ENCODE measurements at regions not wholly inside any gene's neighbourhood (a gene's known extent, or its start where the extent isn't known, plus 50 kb on each side); places are given as distances from the start of the nearest gene placed in this dataset.

GRCh38 chr13:79775830-79776229 is 294.9 kb downstream of the NDFIP2 start:
- no peak overlapping the region for H3K27ac ChIP-seq (ENCODE audit: low read length)
- H3K4me2 ChIP-seq (ENCODE audit: low read depth, low read length, poor library complexity, severe bottlenecking), result no peak overlapping the region

DNA sequence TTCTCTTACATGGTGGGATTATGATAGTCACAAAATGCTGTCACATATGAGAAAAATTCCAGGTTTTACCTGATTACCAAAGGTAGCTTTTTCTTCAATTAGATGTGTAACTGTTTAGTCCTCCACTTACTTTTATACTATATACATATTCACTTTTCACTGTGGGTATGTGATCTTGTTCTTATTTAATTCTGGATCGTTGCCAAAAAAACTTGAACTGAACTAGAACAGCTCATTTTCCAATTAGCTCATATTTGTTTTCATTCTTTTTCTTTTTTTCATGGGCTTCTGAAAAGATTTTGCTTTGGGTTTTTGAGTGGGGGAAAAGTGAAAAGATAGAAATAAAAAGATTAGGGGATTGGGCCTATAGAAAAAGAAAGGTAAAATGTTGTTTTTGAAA is 291.9 kb downstream of the NDFIP2 start:
- Histone ChIP-seq H2AFZ (ENCODE audit: low read length) (no peak overlapping the region), H3K27ac (ENCODE audit: low read length) (no peak overlapping the region), H3K27me3 (ENCODE audit: low read length) (no peaks in the 10 kb centered on the region; the same call in 1 of the 2 replicates), H3K4me2 (ENCODE audit: low read depth, low read length, poor library complexity, severe bottlenecking) (no peak overlapping the region), H3K4me3 (ENCODE audit: low read length) (no peak overlapping the region), H3K9me2 (replicated peaks; ENCODE audit: insufficient read depth, low read length) (no peaks in the 10 kb centered on the region), H3K4me1 (ENCODE audit: low read length) (no peaks in the 10 kb centered on the region), H3K9ac (ENCODE audit: low read length) (no peak overlapping the region), H3K9me3 (ENCODE audit: low read length) (no peaks in the 10 kb centered on the region), H4K20me1 (ENCODE audit: insufficient read depth, low read depth, low read length) (no peaks in the 10 kb centered on the region), H3K79me2 (ENCODE audit: low read length) (no peaks in the 10 kb centered on the region), H3K36me3 (ENCODE audit: insufficient read depth, low read length) (no peaks in the 10 kb centered on the region)
- no peak for DNase-seq

More at GRCh38 chr13:79775830-79776229, 294.9 kb downstream of the NDFIP2 start:
- no peaks in the 10 kb centered on the region for H3K36me3 ChIP-seq (ENCODE audit: insufficient read depth, low read length)
- H4K20me1 ChIP-seq (ENCODE audit: insufficient read depth, low read depth, low read length), result no peaks in the 10 kb centered on the region
- H3K27me3 ChIP-seq (ENCODE audit: low read length), result no peaks in the 10 kb centered on the region; the same call in 1 of the 2 replicates
- no peaks in the 10 kb centered on the region for H3K79me2 ChIP-seq (ENCODE audit: low read length)
- H3K9me3 ChIP-seq (ENCODE audit: low read length), result no peaks in the 10 kb centered on the region
- H3K4me1 ChIP-seq (ENCODE audit: low read length), result no peaks in the 10 kb centered on the region
- no peak overlapping the region for H3K4me3 ChIP-seq (ENCODE audit: low read length)
- H3K9ac ChIP-seq (ENCODE audit: low read length), result no peak overlapping the region
- H3K9me2 ChIP-seq (replicated peaks; ENCODE audit: insufficient read depth, low read length), result no peaks in the 10 kb centered on the region
- no peak overlapping the region for H2AFZ ChIP-seq (ENCODE audit: low read length)
- peak; percentile 48 for DNase-seq

- no peak overlapping the region for H2AFZ ChIP-seq (ENCODE audit: low read length)
- DNase-seq, result no peak
- H3K36me3 ChIP-seq (ENCODE audit: insufficient read depth, low read length), result no peaks in the 10 kb centered on the region
- no peaks in the 10 kb centered on the region for H3K4me1 ChIP-seq (ENCODE audit: low read length)
- no peak overlapping the region for H3K27ac ChIP-seq (ENCODE audit: low read length)
- H3K9ac ChIP-seq (ENCODE audit: low read length), result no peak overlapping the region
- no peaks in the 10 kb centered on the region for H3K9me3 ChIP-seq (ENCODE audit: low read length)
- H3K9me2 ChIP-seq (replicated peaks; ENCODE audit: insufficient read depth, low read length), result no peaks in the 10 kb centered on the region
- H4K20me1 ChIP-seq (ENCODE audit: insufficient read depth, low read depth, low read length), result no peaks in the 10 kb centered on the region
- H3K79me2 ChIP-seq (ENCODE audit: low read length), result no peaks in the 10 kb centered on the region
- no peak overlapping the region for H3K4me2 ChIP-seq (ENCODE audit: low read depth, low read length, poor library complexity, severe bottlenecking)
- no peaks in the 10 kb centered on the region; the same call in 1 of the 2 replicates for H3K27me3 ChIP-seq (ENCODE audit: low read length)
- H3K4me3 ChIP-seq (ENCODE audit: low read length), result no peak overlapping the region
These were observed 290.5 kb downstream of the NDFIP2 start for GRCh38 chr13:79771493-79771892.

- no peaks in the 10 kb centered on the region for H3K9me2 ChIP-seq (replicated peaks; ENCODE audit: insufficient read depth, low read length)
- no peak overlapping the region for H3K27ac ChIP-seq (ENCODE audit: low read length)
- H3K79me2 ChIP-seq (ENCODE audit: low read length), result no peaks in the 10 kb centered on the region
- H3K9ac ChIP-seq (ENCODE audit: low read length), result no peak overlapping the region
- H3K36me3 ChIP-seq (ENCODE audit: insufficient read depth, low read length), result no peaks in the 10 kb centered on the region
- H3K4me1 ChIP-seq (ENCODE audit: low read length), result no peaks in the 10 kb centered on the region
- no peaks in the 10 kb centered on the region for H3K9me3 ChIP-seq (ENCODE audit: low read length)
- no peaks in the 10 kb centered on the region for H4K20me1 ChIP-seq (ENCODE audit: insufficient read depth, low read depth, low read length)
- no peaks in the 10 kb centered on the region; the same call in 1 of the 2 replicates for H3K27me3 ChIP-seq (ENCODE audit: low read length)
- H3K4me3 ChIP-seq (ENCODE audit: low read length), result no peak overlapping the region
- no peak overlapping the region for H2AFZ ChIP-seq (ENCODE audit: low read length)
- no peak for DNase-seq
- H3K4me2 ChIP-seq (ENCODE audit: low read depth, low read length, poor library complexity, severe bottlenecking), result no peak overlapping the region
These were observed 289.1 kb downstream of the NDFIP2 start for GRCh38 chr13:79770056-79770455.

DNA sequence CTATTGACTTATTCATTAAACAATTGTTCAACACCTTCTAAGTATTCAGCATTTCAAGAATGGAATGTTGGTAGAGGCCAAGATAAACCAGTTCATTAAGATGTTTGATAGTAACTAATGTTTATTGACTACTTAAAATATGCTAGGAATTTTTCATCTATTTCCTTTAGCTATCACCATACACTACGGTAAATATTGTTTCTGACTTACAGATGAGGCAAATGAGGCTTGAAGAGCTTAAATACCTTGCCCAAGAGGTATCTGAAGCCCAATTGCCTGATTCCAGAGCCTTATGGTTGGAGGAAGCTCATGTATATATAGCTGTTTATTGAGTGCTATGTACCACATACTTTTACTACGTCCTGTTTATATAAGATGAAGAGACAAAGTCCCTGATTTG is 286.2 kb downstream of the NDFIP2 start:
- Histone ChIP-seq H3K4me2 (ENCODE audit: low read depth, low read length, poor library complexity, severe bottlenecking) (no peak overlapping the region), H2AFZ (ENCODE audit: low read length) (no peak overlapping the region), H3K36me3 (ENCODE audit: insufficient read depth, low read length) (no peaks in the 10 kb centered on the region), H3K4me1 (ENCODE audit: low read length) (no peaks in the 10 kb centered on the region), H4K20me1 (ENCODE audit: insufficient read depth, low read depth, low read length) (no peaks in the 10 kb centered on the region), H3K27me3 (ENCODE audit: low read length) (no peaks in the 10 kb centered on the region; the same call in 1 of the 2 replicates), H3K4me3 (ENCODE audit: low read length) (no peak overlapping the region), H3K9me2 (replicated peaks; ENCODE audit: insufficient read depth, low read length) (no peaks in the 10 kb centered on the region), H3K27ac (ENCODE audit: low read length) (no peak overlapping the region), H3K9me3 (ENCODE audit: low read length) (no peaks in the 10 kb centered on the region), H3K9ac (ENCODE audit: low read length) (no peak overlapping the region), H3K79me2 (ENCODE audit: low read length) (no peaks in the 10 kb centered on the region)
- DNase-seq, result no peak

DNA sequence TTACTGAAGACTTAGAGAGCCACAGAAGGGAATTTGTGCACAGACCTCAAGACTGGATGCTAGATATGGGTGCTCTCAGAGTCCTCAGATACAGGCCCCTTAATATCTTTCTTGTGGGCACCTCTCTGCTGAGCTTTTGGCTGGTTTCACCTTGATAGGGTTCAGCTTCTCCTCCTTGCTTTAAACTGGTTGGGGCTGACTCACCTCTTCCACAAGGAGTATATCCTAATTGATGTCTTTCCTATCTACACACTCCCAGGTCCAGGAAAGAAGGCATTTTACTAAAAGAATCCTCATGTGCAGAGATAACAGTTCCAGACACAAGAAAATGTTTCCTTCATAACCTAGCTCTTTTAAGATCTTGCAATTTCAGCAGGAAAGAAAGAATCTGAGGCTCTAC is 284.4 kb downstream of the NDFIP2 start:
- no peak overlapping the region for H3K4me2 ChIP-seq (ENCODE audit: low read depth, low read length, poor library complexity, severe bottlenecking)
- DNase-seq, result no peak
- no peak overlapping the region for H3K9ac ChIP-seq (ENCODE audit: low read length)
- H3K9me3 ChIP-seq (ENCODE audit: low read length), result no peaks in the 10 kb centered on the region
- no peaks in the 10 kb centered on the region for H3K9me2 ChIP-seq (replicated peaks; ENCODE audit: insufficient read depth, low read length)
- no peak overlapping the region for H2AFZ ChIP-seq (ENCODE audit: low read length)
- H3K4me1 ChIP-seq (ENCODE audit: low read length), result no peaks in the 10 kb centered on the region
- H3K36me3 ChIP-seq (ENCODE audit: insufficient read depth, low read length), result no peaks in the 10 kb centered on the region
- H3K27me3 ChIP-seq (ENCODE audit: low read length), result no peaks in the 10 kb centered on the region; the same call in 1 of the 2 replicates
- no peak overlapping the region for H3K4me3 ChIP-seq (ENCODE audit: low read length)
- no peaks in the 10 kb centered on the region for H4K20me1 ChIP-seq (ENCODE audit: insufficient read depth, low read depth, low read length)
- no peak overlapping the region for H3K27ac ChIP-seq (ENCODE audit: low read length)
- H3K79me2 ChIP-seq (ENCODE audit: low read length), result no peaks in the 10 kb centered on the region

- no peaks in the 10 kb centered on the region for H3K79me2 ChIP-seq (ENCODE audit: low read length)
- H3K9ac ChIP-seq (ENCODE audit: low read length), result no peak overlapping the region
- H3K27ac ChIP-seq (ENCODE audit: low read length), result no peak overlapping the region
- no peak for DNase-seq
- no peaks in the 10 kb centered on the region for H4K20me1 ChIP-seq (ENCODE audit: insufficient read depth, low read depth, low read length)
- H2AFZ ChIP-seq (ENCODE audit: low read length), result no peak overlapping the region
- H3K4me1 ChIP-seq (ENCODE audit: low read length), result no peaks in the 10 kb centered on the region
- no peak overlapping the region for H3K4me2 ChIP-seq (ENCODE audit: low read depth, low read length, poor library complexity, severe bottlenecking)
- H3K27me3 ChIP-seq (ENCODE audit: low read length), result no peaks in the 10 kb centered on the region
- no peaks in the 10 kb centered on the region for H3K36me3 ChIP-seq (ENCODE audit: insufficient read depth, low read length)
- no peaks in the 10 kb centered on the region for H3K9me2 ChIP-seq (replicated peaks; ENCODE audit: insufficient read depth, low read length)
- H3K4me3 ChIP-seq (ENCODE audit: low read length), result no peak overlapping the region
- H3K9me3 ChIP-seq (ENCODE audit: low read length), result no peaks in the 10 kb centered on the region
These were observed 269.1 kb downstream of the NDFIP2 start for GRCh38 chr13:79749984-79750551.

DNA sequence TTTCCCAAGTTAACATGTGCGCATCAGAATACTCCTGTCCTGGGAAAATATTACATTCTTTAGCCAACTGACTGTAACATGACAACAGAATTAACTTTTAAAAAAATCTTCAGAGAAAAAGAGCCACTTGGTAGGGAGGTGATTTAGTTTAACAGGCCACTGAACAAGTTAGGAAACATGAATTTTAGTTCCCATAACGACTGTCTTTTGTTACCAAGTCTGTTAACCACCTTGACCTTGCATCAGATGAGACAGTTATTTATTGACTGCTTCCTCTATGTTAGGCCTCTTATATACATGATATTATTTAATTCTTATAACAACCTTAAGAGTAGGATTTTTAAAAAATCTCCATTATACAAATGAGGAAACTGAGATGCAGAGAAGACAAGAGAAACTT is 268.6 kb downstream of the NDFIP2 start:
- Histone ChIP-seq H3K36me3 (ENCODE audit: insufficient read depth, low read length) (no peaks in the 10 kb centered on the region), H3K27ac (ENCODE audit: low read length) (no peak overlapping the region), H3K4me2 (ENCODE audit: low read depth, low read length, poor library complexity, severe bottlenecking) (no peak overlapping the region), H3K9me2 (replicated peaks; ENCODE audit: insufficient read depth, low read length) (no peaks in the 10 kb centered on the region), H3K4me3 (ENCODE audit: low read length) (no peak overlapping the region), H3K4me1 (ENCODE audit: low read length) (no peaks in the 10 kb centered on the region), H3K9me3 (ENCODE audit: low read length) (no peaks in the 10 kb centered on the region), H3K27me3 (ENCODE audit: low read length) (no peaks in the 10 kb centered on the region), H2AFZ (ENCODE audit: low read length) (no peak overlapping the region), H3K9ac (ENCODE audit: low read length) (no peak overlapping the region), H3K79me2 (ENCODE audit: low read length) (no peaks in the 10 kb centered on the region), H4K20me1 (ENCODE audit: insufficient read depth, low read depth, low read length) (no peaks in the 10 kb centered on the region)
- DNase-seq, result no peak
